Kidney (tissue), 13 donors: ENCODE measurements at regions not wholly inside any gene's neighbourhood (a gene's known extent, or its start where the extent isn't known, plus 50 kb on each side); places are given as distances from the start of the nearest gene placed in this dataset.

Experiments
- DNase-seq, 5 donors: peaks; one replicate each; pipeline ENCODE4 v3.0.0-alpha.2; 2013 to 2020
- FAIRE-seq: peaks from 2 replicates; lab custom pipeline; 2012; peaks lifted over from hg19 to GRCh38; lab: Jason Lieb, UNC
- H3K27ac ChIP-seq, 2 donors: one replicate each; pipeline ENCODE4 v1.7.0; 2013; ENCODE audit warnings: low read depth in 2 of 2, low read length in 2 of 2, inconsistent platforms in 1 of 2
- H3K27me3 ChIP-seq: one replicate; pipeline ENCODE4 v1.7.1; 2013; ENCODE audit warnings: low read length, inconsistent platforms; ENCODE audit not compliant: control insufficient read depth, insufficient read depth
- H3K36me3 ChIP-seq, 3 donors: one replicate each; pipeline versions ENCODE4 v1.7.0 to v1.7.1; 2013; ENCODE audit warnings: low read length in 3 of 3, control low read depth in 1 of 3, inconsistent platforms in 1 of 3; ENCODE audit not compliant: insufficient read depth in 3 of 3, control insufficient read depth in 2 of 3
- H3K4me1 ChIP-seq, 3 donors: one replicate each; pipeline versions ENCODE4 v1.7.0 to v1.7.1; 2013; ENCODE audit warnings: low read length in 3 of 3, inconsistent platforms in 1 of 3, low read depth in 1 of 3; ENCODE audit not compliant: control insufficient read depth in 2 of 3, insufficient read depth in 2 of 3
- H3K4me3 ChIP-seq, 3 donors: one replicate each; pipeline versions ENCODE4 v1.7.0 to v1.8.1; 2013; ENCODE audit warnings: low read length in 3 of 3, control low read depth in 1 of 3, inconsistent platforms in 1 of 3
- H3K9ac ChIP-seq, 3 donors: one replicate each; pipeline versions ENCODE4 v1.7.0 to v1.7.1; 2013; ENCODE audit warnings: low read length in 3 of 3, control low read depth in 1 of 3, inconsistent platforms in 1 of 3
- H3K9me3 ChIP-seq, 3 donors: one replicate each; pipeline versions ENCODE4 v1.7.0 to v1.7.1; 2013; ENCODE audit warnings: low read length in 3 of 3, control low read depth in 1 of 3, inconsistent platforms in 1 of 3; ENCODE audit not compliant: control insufficient read depth in 2 of 3, insufficient read depth in 1 of 3
- CTCF ChIP-seq: IDR thresholded peaks from 3 replicates; pipeline ENCODE4 v1.5.1; 2012; ENCODE audit warnings: mild to moderate bottlenecking, moderate library complexity, borderline replicate concordance; ENCODE audit not compliant: insufficient read depth; ENCODE audit errors: extremely low read depth
- intact Hi-C: fragments of 100-400 bp; cut with DNase I; formaldehyde crosslinking; loops from one replicate; pipeline ENCODE4 v1.11.1; 2022
- donor health status: control.
- donor health status: control.
- donor health status: control.
- donor health status: control.
- donor health status: control.
- donor health status: DM: yes; HTN: yes; CAD: no.
- donor health status: Normal renal cell carcinoma (clear cell type).

DNA sequence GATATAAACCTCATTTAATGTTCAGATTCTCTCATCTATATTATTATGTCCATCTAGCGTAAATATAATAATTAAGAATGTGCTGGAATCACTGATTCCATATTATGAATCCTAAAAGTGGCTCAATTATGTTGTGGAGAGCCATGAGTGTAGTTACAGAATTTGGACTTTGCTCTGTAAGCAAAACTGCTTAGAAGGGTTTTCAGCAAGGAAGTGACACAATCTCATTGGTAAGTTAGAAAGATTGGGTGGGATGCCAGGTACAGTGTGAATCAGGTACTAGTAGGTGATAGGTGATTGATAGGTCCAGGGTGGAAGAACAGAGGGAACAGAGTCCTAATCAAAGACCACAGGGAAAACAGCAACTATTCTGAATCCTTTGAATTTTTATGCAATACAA, 74.9 kb upstream of the ABLIM1 start:
- H3K27ac ChIP-seq, result no peak overlapping the region
- no peaks in the 10 kb centered on the region for H3K36me3 ChIP-seq
- H3K27me3 ChIP-seq, result no peaks in the 10 kb centered on the region
- H3K4me3 ChIP-seq, result no peak overlapping the region
- no peak for FAIRE-seq
- no peaks in the 10 kb centered on the region for H3K9me3 ChIP-seq
- no peak for TF ChIP-seq CTCF
- H3K4me1 ChIP-seq, result no peaks in the 10 kb centered on the region
- no peak overlapping the region for H3K9ac ChIP-seq
- no peak for DNase-seq
- intact Hi-C loops, result no loop called here

GRCh38 chr10:114735946-114736345, 77.9 kb upstream of the ABLIM1 start:
- Histone ChIP-seq H3K27me3 (no peaks in the 10 kb centered on the region), H3K9ac (no peak overlapping the region), H3K4me3 (no peak overlapping the region), H3K9me3 (no peaks in the 10 kb centered on the region), H3K27ac (no peak overlapping the region), H3K4me1 (no peaks in the 10 kb centered on the region), H3K36me3 (no peaks in the 10 kb centered on the region)
- FAIRE-seq, result no peak
- no peak for TF ChIP-seq CTCF
- DNase-seq, result no peak
- intact Hi-C loops, result no loop called here

GRCh38 chr10:114743521-114744231, 77.9 kb upstream of the FHIP2A start:
- TF ChIP-seq CTCF, result no peak
- intact Hi-C loops, result no loop called here
- H3K4me1 ChIP-seq, result peaks cover 0 to 2% (median 0%) of the 10 kb centered on the region in 3 donors
- no peak overlapping the region for H3K4me3 ChIP-seq
- H3K36me3 ChIP-seq, result no peaks in the 10 kb centered on the region
- H3K9ac ChIP-seq, result no peak overlapping the region
- no peaks in the 10 kb centered on the region for H3K27me3 ChIP-seq
- no peak for FAIRE-seq
- H3K9me3 ChIP-seq, result no peaks in the 10 kb centered on the region
- DNase-seq, result no peak
- no peak overlapping the region for H3K27ac ChIP-seq

- Histone ChIP-seq H3K27me3 (no peaks in the 10 kb centered on the region), H3K4me3 (no peak overlapping the region), H3K4me1 (peaks cover 0 to 7% (median 0%) of the 10 kb centered on the region in 3 donors), H3K9ac (no peak overlapping the region), H3K36me3 (no peaks in the 10 kb centered on the region), H3K9me3 (no peaks in the 10 kb centered on the region), H3K27ac (no peak overlapping the region)
- TF ChIP-seq CTCF, result no peak
- DNase-seq, result no peak
- intact Hi-C loops, result no loop called here
- no peak for FAIRE-seq
These were observed 75.0 kb upstream of the FHIP2A start for GRCh38 chr10:114746531-114746930.
